ENCODE measurements at regions not wholly inside any gene's neighbourhood (a gene's known extent, or its start where the extent isn't known, plus 50 kb on each side); places are given as distances from the start of the nearest gene placed in this dataset.
A peak's percentile ranks its signal among the peaks of the same experiment; 100 is the strongest.

DNA sequence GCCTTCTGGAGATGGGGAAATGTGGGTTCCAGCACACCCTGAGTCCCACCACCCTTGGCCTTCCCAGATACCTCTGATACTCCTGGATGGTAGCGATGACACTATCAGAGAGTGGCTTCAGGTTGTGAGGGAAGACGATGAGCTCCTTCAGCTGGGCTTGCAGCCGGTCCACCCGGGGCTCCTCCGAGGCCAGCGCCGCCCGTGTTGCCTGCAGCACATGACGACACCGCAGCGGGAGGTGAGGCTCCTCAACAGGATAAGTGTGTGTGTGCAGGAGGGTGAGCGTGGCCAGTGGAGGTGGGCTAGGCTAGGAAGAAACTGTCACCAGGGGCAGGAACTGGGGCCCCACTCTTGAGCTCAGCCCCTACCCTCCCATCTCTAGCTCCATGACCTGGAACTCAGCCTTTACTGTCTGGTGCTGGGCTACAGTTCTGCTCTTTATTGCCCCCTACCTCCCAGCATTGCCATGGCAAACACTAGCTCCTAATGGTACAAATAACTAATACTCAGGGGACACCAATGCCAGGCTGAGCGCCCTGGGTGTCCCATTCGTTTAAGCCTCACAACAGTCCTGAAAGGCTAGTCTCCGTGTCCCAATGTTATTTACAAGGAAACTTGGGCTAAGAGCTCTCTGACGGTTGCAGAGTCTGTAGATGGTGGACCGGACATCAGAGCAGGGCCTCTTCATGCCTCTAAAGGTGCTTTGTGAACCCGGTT lies 64.1 kb downstream of the SYNE3 start:
- TF ChIP-seq POLR2A (IDR thresholded peaks at IDR 0.05; ENCODE audit: low read depth, low read length), result no peak
- FAIRE-seq (no peak), DNase-seq (ENCODE audit: insufficient read length, low spot score) (no peak)

DNA sequence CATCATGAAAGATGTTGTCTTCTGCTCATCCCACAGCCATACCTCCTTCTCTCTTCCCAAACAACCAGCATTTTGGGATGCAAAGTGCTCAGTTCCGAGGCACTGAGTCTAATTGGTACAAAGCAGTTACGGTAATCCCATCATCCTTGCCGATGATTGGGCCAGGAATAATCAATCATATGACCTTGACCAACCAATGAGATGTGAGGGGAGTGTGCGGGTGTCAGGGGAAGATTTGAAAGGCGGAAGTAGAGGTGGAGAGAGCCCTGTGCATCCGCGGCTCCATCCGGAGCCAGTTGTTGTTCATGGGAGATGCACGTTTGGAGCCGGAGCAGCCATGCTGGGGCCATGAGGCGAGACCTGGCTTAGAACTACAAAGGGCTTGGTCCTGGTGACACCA lies 67.3 kb downstream of the SYNE3 start:
- DNase-seq (ENCODE audit: insufficient read length, low spot score), result no peak
- no peak for TF ChIP-seq POLR2A (IDR thresholded peaks at IDR 0.05; ENCODE audit: low read depth, low read length)
- FAIRE-seq, result no peak

DNA sequence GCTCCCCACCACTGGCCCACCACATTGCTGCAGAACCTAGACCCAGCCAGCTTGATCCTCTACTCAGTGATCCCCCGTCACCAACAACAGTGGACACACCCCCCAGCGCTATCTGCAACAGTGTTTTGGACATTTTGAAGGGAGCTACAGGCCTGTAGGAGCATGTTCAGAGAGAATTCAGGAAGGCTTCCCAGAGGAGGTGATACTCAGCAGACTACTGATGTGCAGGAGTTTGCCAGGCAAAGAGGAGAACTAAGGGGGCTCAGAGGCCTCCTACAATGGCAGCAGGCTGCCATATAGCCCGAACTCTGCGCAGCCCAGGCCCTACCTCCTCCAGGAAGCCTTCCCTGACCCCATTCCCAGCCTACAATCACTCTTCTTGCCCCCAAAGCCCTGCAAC lies 70.0 kb downstream of the SYNE3 start:
- DNase-seq (ENCODE audit: insufficient read length, low spot score) (no peak), FAIRE-seq (no peak)
- no peak for TF ChIP-seq POLR2A (IDR thresholded peaks at IDR 0.05; ENCODE audit: low read depth, low read length)

DNA sequence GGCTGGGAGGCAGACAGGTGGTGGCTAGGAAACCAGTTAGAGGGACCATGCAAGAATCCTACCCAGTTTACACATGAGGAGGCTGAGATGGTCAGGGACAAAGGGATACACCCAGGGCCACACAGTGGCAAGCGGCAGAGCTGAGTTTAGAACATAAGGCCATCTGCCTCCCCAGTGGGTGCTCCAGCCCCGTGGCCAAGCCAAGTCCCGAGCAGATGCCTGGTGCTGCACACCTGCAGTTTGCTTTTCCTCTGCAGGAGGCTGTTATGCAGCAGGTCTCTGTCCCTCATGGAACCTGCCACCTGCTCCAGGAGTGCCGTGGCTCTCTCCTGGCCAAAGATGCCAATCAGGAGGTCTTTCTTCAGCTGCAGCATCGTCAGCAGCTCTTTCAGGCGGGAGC lies 70.8 kb downstream of the SYNE3 start:
- FAIRE-seq, result no peak
- no peak for DNase-seq (ENCODE audit: insufficient read length, low spot score)
- TF ChIP-seq POLR2A (IDR thresholded peaks at IDR 0.05; ENCODE audit: low read depth, low read length), result no peak

DNA sequence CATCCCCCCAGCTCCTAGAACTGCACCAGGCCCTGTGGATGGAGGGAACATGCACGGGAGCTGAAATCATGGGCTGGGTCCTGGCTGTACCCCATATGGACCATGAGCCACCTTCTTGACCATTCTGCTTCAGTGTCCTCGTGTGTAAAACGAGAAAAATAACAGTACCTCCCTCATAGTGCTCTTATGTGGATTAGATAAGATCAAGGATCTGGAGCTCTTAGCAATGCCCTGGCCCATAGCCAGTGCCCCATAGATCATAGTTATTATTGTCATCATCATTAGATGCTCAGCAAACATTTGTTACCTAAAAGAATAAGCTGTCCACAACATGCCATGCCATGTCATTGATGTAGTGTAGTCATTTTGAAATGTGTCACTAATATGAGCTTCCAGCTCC lies 71.3 kb downstream of the SYNE3 start:
- no peak for TF ChIP-seq POLR2A (IDR thresholded peaks at IDR 0.05; ENCODE audit: low read depth, low read length)
- FAIRE-seq, result no peak
- DNase-seq (ENCODE audit: insufficient read length, low spot score), result no peak

DNA sequence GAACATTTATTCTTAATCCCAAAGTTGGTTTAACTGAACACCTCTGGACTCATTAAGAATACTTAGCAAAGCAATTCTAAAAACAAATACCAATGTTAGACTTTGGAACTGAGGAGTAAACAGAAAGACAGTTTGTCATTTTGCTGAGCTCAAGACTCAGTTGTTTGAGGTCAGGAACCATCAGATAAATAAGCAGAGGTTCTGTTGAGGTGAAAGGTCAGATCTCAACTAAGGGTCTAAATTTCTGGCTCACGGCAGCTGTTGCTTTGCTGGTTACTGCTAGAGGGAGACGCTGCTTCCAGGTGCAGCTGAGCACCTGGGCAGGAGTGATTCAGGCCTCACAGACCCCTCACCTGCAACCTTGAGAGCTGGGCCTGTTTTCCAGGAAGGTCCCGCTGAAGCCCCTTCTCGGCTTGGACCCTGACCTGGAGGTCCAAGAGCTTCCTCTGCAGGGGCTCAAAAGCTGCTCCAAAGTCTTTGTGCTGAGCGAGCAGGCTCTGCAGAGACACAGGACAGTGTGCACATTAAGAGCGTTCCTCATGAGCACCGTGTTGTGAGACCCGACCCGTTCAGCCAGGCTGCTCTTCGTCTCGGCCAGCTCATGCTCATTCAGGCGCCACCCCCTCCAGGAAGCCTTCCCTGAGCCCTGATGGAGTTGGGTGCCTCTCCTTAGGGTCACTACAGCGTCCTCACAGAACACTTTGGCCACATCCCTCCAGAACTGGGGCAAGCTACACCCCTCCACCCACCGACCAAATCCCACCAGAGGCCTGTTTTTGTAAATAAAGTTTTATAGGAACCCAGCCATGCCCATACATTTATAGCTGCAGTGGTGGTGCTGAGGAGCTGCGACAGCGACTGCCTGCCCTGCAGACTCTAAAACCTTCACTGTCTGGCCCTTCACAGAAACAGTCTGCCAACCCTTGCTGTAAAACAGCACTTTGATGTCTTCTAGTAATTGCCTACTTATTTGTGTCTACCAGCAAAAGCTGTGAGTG lies 72.0 kb downstream of the SYNE3 start:
- TF ChIP-seq POLR2A (IDR thresholded peaks at IDR 0.05; ENCODE audit: low read depth, low read length), result no peak
- FAIRE-seq, result no peak
- DNase-seq (ENCODE audit: insufficient read length, low spot score), result no peak

DNA sequence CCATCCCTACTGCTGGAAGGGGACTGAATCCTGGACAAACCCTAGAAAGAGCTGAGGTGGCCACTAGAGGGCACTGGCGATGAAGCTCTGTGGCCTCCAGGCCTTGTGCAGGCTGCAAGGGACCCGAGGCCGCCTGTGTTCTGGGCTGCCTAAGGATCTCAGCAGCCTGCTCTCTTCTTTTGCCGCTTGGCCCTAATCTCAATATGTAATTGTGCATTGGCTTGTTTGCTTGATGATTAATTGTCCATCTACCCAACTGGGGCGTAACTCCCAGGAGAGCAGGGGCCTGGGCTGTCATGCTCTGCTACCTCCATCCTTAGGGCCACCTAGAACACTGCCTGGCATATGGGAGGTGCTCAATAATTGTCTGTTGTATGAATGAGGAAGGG lies 73.8 kb downstream of the SYNE3 start:
- FAIRE-seq, result peak; percentile 87
- TF ChIP-seq POLR2A (IDR thresholded peaks at IDR 0.05; ENCODE audit: low read depth, low read length), result no peak
- peak; percentile 94 for DNase-seq (ENCODE audit: insufficient read length, low spot score)

DNA sequence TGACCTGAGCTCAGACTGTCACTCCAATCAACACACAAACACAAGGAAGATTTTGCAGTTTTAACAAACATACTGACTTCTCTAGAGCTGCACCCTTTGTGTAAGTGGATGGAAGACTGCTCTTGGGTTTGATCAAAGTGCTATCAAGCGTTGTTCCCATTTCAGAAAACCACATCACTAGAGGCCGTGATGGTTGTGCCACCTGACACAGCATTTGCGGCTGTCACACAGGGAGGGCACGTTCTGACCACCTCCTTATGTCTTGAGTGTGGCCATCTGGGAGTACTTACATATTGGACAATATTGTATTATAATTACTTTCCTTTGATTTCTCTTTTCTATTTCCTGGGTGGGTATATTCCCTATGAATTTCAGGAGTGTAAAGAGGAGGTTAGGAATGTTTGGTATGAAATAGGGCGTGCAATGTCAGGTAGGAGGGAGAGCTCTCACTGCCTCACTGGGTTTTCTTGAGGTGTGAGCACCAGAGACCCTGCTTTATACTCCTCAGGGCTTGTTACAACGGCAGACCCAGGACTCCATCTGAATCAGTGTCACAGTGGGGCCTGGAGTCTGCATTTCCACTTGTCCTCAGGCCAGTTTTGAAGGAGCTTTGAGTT lies 74.3 kb downstream of the SYNE3 start:
- DNase-seq (ENCODE audit: insufficient read length, low spot score) (no peak), FAIRE-seq (no peak)
- no peak for TF ChIP-seq POLR2A (IDR thresholded peaks at IDR 0.05; ENCODE audit: low read depth, low read length)

DNA sequence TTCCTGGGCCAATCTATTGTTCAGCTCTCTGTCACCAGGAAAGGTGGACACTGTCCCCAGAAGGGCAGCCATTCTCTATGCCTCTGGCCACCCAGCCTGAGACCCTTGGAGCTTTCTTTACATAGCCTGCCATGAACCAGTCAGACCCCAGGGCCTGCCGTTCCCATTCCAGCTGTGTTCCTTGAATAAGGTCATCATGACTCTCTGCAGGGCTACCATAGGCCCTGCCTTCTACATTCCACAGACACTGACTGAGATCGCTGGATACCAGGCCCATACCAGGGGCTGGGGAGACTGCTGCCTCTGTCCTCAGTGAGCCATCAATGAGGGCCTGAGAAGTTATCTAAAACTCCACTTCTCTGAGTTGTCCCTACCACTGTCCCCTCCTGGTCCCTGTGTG lies 75.5 kb downstream of the SYNE3 start:
- DNase-seq (ENCODE audit: insufficient read length, low spot score) (peak; percentile 38), FAIRE-seq (no peak)
- no peak for TF ChIP-seq POLR2A (IDR thresholded peaks at IDR 0.05; ENCODE audit: low read depth, low read length)

DNA sequence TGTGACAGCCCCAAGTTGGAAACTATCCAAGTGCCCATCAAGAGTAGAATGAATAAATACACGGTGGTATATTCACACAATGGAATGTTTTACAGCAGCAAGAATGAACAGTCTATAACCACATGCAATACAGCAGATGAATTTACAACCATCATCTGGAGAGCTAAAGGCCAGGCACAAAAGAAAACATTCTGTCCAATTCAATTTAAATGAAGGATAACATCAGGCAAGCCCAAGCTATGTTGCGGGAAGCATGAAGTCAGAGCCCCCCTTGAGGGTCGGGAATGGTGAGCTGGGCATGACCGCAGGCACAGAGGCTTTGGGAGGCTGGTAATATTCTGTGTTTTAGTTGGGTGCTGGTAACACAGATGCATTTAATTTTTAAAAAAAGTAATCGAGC lies 76.0 kb downstream of the SYNE3 start:
- no peak for TF ChIP-seq POLR2A (IDR thresholded peaks at IDR 0.05; ENCODE audit: low read depth, low read length)
- no peak for FAIRE-seq
- no peak for DNase-seq (ENCODE audit: insufficient read length, low spot score)

DNA sequence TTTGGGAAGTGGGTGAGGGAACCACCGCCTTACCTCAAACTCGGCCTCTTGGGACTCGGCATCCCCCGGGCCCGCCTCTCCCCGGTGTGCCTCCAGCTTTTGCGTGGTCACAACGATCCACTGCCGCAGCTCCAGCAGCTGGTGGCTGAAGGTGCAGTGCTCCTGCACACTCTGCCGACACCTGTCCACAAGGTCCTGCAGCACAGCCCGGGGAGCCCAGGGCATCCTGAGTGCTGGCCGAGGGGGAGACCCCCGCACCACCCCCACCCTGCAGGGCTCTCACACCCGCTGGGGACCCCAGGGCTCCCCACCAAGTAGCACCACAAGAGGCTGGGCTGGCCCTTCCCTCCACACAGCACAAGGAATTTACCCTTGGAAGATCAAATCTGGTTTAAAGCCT lies 76.6 kb downstream of the SYNE3 start:
- no peak for FAIRE-seq
- TF ChIP-seq POLR2A (IDR thresholded peaks at IDR 0.05; ENCODE audit: low read depth, low read length), result no peak
- no peak for DNase-seq (ENCODE audit: insufficient read length, low spot score)

DNA sequence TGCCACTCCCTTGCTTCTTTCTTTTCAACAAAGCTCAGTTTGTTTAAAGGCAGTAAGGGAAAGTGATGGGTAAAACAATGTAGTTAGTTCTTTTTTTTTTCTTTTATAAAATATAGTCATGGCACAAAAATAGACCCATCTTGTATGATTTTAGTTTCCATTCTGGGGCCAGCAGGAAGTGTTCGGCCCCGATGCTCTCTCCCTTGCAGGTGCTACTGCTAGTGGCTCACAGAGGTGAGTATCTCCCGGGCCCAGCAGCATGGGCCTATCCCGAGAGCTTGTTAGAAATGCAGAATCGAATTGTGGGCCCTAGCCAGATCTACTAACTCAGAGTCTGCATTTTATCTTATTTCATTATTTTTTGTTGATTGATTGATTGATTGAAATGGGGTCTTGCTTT lies 78.7 kb downstream of the SYNE3 start:
- TF ChIP-seq POLR2A (IDR thresholded peaks at IDR 0.05; ENCODE audit: low read depth, low read length), result no peak
- DNase-seq (ENCODE audit: insufficient read length, low spot score) (no peak), FAIRE-seq (no peak)

DNA sequence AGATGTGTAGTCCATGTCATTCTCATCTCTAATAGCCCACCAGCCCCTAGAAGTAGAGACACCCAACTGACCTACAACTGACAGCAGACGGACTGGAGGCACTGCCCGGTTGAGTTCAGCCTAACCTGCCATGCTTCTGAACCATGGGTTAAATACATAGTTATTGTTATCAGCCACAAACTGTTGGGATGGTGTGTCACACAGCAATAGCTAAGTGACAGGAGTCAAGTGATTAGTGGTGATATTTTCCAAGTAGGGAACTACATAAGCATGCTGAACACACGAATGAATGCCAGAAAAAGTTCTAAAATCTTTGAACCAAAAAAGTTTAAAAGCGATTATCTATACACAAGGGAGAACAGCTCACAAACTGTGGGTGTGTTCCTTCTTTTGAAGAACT lies 80.1 kb downstream of the SYNE3 start:
- no peak for FAIRE-seq
- no peak for DNase-seq (ENCODE audit: insufficient read length, low spot score)
- TF ChIP-seq POLR2A (IDR thresholded peaks at IDR 0.05; ENCODE audit: low read depth, low read length), result no peak

DNA sequence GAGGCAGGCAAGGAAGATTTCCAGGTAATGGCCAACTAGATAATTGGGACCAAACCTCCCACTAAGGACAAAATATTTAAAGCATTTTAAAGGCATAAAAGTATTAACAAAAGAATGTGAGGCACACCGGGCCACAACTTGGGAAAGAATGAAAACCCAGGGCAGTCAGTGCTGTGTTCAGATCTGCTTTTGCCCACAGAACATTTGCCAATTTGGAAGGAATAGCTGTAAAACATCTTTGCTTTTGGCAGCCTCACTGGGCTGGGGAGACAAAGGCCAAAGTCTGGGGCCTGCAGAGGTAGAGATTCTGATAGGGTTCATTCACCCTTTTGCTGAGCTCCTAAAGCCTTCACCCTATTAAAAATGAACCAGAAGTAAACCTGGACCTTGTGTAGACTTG lies 82.3 kb downstream of the SYNE3 start:
- DNase-seq (ENCODE audit: insufficient read length, low spot score) (no peak), FAIRE-seq (no peak)
- no peak for TF ChIP-seq POLR2A (IDR thresholded peaks at IDR 0.05; ENCODE audit: low read depth, low read length)

Data from H54 (cell line).